H1 (cell line): ENCODE measurements at regions not wholly inside any gene's neighbourhood (a gene's known extent, or its start where the extent isn't known, plus 50 kb on each side); places are given as distances from the start of the nearest gene placed in this dataset.

Experiments
- POU5F1 ChIP-seq: IDR thresholded peaks from 2 replicates; pipeline ENCODE4 v1.6.1; 2011; ENCODE audit warnings: low read depth, mild to moderate bottlenecking, low read length, moderate library complexity

DNA sequence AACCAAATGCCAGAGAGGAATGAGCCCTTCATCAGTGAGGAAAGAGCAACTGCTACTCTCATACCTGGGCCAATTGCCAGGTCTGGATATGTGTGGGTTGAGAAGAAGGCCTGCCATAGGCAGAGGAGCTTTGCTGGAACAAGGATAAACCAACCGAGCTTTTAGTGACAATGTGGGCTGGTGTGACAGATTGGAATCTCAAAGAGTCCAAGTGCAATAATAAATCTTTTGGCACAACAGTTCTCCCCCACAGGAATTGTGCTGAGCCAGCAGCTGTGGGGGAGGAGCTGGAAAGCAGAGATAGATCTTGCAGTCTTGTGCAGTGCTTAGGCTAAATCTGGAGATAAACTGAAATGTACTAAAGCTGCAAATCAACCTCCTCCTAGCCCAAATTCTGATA lies 79.4 kb upstream of the ISX start (continued):
- no peak for TF ChIP-seq POU5F1
